Upper lobe of left lung (tissue), 4 donors: ENCODE measurements at regions not wholly inside any gene's neighbourhood (a gene's known extent, or its start where the extent isn't known, plus 50 kb on each side); places are given as distances from the start of the nearest gene placed in this dataset.

Source experiments
- CTCF ChIP-seq, 6 experiments: fragments of 450-650 bp in 4 of 6; fragments of 200-600 bp in 2 of 6; sonication (generic) in 2 of 6; IDR thresholded peaks; one replicate each; pipeline ENCODE4 v1.5.1; 2016 to 2019; ENCODE audit warnings: antibody characterized with exemption in 6 of 6
- POLR2A ChIP-seq, 4 donors: fragments of 450-650 bp; IDR thresholded peaks; one replicate each; pipeline ENCODE4 v1.5.1; 2016 to 2017; ENCODE audit warnings: antibody characterized with exemption in 4 of 4, mild to moderate bottlenecking in 2 of 4

DNA sequence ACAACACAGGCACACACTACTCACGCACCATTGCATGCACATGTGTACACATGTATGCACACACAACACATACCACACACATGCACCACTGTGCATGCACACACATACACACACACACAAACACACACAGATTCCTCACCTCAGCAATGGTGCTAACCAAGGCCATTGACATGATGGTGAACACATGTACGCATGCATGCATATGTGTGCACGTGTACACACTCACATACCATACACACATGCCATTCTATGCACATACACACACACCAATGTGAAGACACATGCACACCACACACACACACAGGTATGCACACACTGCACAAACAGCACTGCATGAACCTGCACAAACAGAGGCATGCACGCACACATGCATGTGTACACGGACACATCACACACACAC is 976.0 kb downstream of the DCDC2C start:
- no peak for TF ChIP-seq POLR2A (IDR thresholded peaks at IDR 0.05)
- TF ChIP-seq CTCF (IDR thresholded peaks at IDR 0.05): no peak
